GM12878 (cell line): ENCODE measurements at regions not wholly inside any gene's neighbourhood (a gene's known extent, or its start where the extent isn't known, plus 50 kb on each side); places are given as distances from the start of the nearest gene placed in this dataset.

Source experiments
- ATAC-seq: fragments of 200-7000 bp; cut with Tn5 transposase; 3 replicates; pipeline ENCODE4 v1.9.1; 2020; ENCODE audit warnings: mild to moderate bottlenecking, moderate library complexity
- BruUV-seq: library from RNA; stranded (reverse); fragments of 400-500 nt; replicated peaks from 2 replicates; lab custom pipeline; 2021; lab: Mats Ljungman, UMichigan
- CTCF ChIA-PET: fragments of 300-600 bp; sonication (Branson Sonifier 250); formaldehyde crosslinking; extraction: SDS; loops from one replicate; lab custom pipeline; 2021; ENCODE audit warnings: inconsistent platforms; lab: Yijun Ruan, JAX
- POLR2A ChIA-PET: fragments of 350-600 bp; formaldehyde crosslinking; extraction: SDS; loops from one replicate; lab custom pipeline; 2021; ENCODE audit warnings: inconsistent platforms; lab: Charles Lee
- RAD21 ChIA-PET: fragments of 300-600 bp; sonication (Branson Sonifier 250); formaldehyde crosslinking; loops from one replicate; lab custom pipeline; 2023; ENCODE audit warnings: antibody characterized with exemption; ENCODE audit not compliant: unreplicated experiment; lab: Charles Lee
- SMC1A ChIA-PET: fragments of 300-600 bp; sonication (Branson Sonifier 250); formaldehyde crosslinking; loops from one replicate; lab custom pipeline; 2023; ENCODE audit not compliant: unreplicated experiment, uncharacterized antibody; lab: Charles Lee
- DNase-seq: peaks from one replicate; pipeline ENCODE4 v3.0.0-alpha.2; 2011; ENCODE audit warnings: low read depth, low spot score
- FAIRE-seq: peaks from 3 replicates; lab custom pipeline; 2011; peaks lifted over from hg19 to GRCh38; lab: Jason Lieb, UNC
- H2AFZ ChIP-seq: 2 replicates; pipeline ENCODE4 v1.6.0; 2011; ENCODE audit warnings: low read depth, low read length, control low read depth; ENCODE audit not compliant: control insufficient read depth
- H3K27ac ChIP-seq: 2 replicates; pipeline ENCODE4 v1.5.1; 2011; ENCODE audit warnings: control low read depth; ENCODE audit not compliant: control insufficient read depth, insufficient read depth
- H3K27me3 ChIP-seq, 2 experiments: replicated peaks in 1 of 2; 2 replicates each; pipeline versions ENCODE4 v1.6.0 to v1.6.1; 2011; ENCODE audit warnings: low read length in 1 of 2; ENCODE audit not compliant: control insufficient read depth in 2 of 2, insufficient read depth in 2 of 2
- H3K36me3 ChIP-seq, 2 experiments: 2 replicates each; pipeline ENCODE4 v1.5.1; 2011; ENCODE audit warnings: low read length in 1 of 2; ENCODE audit not compliant: control insufficient read depth in 2 of 2, insufficient read depth in 2 of 2
- H3K4me1 ChIP-seq: 2 replicates; pipeline ENCODE4 v1.6.1; 2011; ENCODE audit warnings: mild to moderate bottlenecking, low read length, moderate library complexity, mixed read lengths; ENCODE audit not compliant: control insufficient read depth, insufficient read depth
- H3K4me2 ChIP-seq: 2 replicates; pipeline ENCODE4 v1.6.0; 2011; ENCODE audit warnings: control low read depth; ENCODE audit not compliant: control insufficient read depth, insufficient read depth
- H3K4me3 ChIP-seq: fragments of 200-600 bp; sonication (generic); 2 replicates; pipeline ENCODE4 v1.5.1; 2016
- H3K79me2 ChIP-seq: 2 replicates; pipeline ENCODE4 v1.6.0; 2011; ENCODE audit warnings: low read length; ENCODE audit not compliant: control insufficient read depth, insufficient read depth
- H3K9ac ChIP-seq: 2 replicates; pipeline ENCODE4 v1.8.0; 2011; ENCODE audit warnings: low read length, control low read depth, mixed read lengths; ENCODE audit not compliant: control insufficient read depth, insufficient read depth
- H3K9me3 ChIP-seq: replicated peaks from 3 replicates; pipeline ENCODE4 v1.5.1; 2011; ENCODE audit warnings: mild to moderate bottlenecking, low read length; ENCODE audit not compliant: control insufficient read depth, insufficient read depth
- H4K20me1 ChIP-seq: 2 replicates; pipeline ENCODE4 v1.6.0; 2011; ENCODE audit not compliant: control insufficient read depth, insufficient read depth
- BMI1 ChIP-seq: fragments of 450-650 bp; IDR thresholded peaks from 2 replicates; pipeline ENCODE4 v1.6.1; 2016; ENCODE audit warnings: mild to moderate bottlenecking, moderate library complexity, borderline replicate concordance
- CREM ChIP-seq: IDR thresholded peaks from 2 replicates; pipeline ENCODE4 v1.6.1; 2014; ENCODE audit warnings: antibody characterized with exemption, low read depth
- EZH2 ChIP-seq: IDR thresholded peaks from 2 replicates; pipeline ENCODE4 v1.6.1; 2012; ENCODE audit warnings: low read depth, mild to moderate bottlenecking, control low read depth, inconsistent platforms, low read length, borderline replicate concordance; ENCODE audit not compliant: control insufficient read depth
- HDAC2 ChIP-seq: fragments of 200-600 bp; sonication (generic); IDR thresholded peaks from 2 replicates; pipeline ENCODE4 v1.6.1; 2017
- NFIC ChIP-seq: IDR thresholded peaks from 2 replicates; pipeline ENCODE4 v1.6.1; 2012; ENCODE audit warnings: low read depth, mild to moderate bottlenecking, inconsistent platforms, low read length, moderate library complexity
- PAX5 ChIP-seq: IDR thresholded peaks from 2 replicates; pipeline ENCODE4 v1.6.1; 2011; ENCODE audit warnings: low read depth, low read length, borderline replicate concordance
- RFX5 ChIP-seq: IDR thresholded peaks from 2 replicates; pipeline ENCODE4 v1.6.1; 2011; ENCODE audit warnings: low read depth, low read length, improper control_type of control experiment
- WGBS: methylation state at CpG from one replicate; pipeline ENCODE4 v1.1.6; 2016; ENCODE audit warnings: low lambda C conversion rate; ENCODE audit not compliant: insufficient replicate concordance, insufficient coverage; ENCODE audit errors: missing lambda C conversion rate; 5-methylcytosine and 5-hydroxymethylcytosine counted together
- in situ Hi-C: fragments of 300-500 bp; cut with MboI; formaldehyde crosslinking; loops from 9 replicates; pipeline ENCODE4 v1.14.3; 2018; ENCODE audit warnings: mixed read lengths
- intact Hi-C: fragments of 100-400 bp; cut with micrococcal nuclease; formaldehyde crosslinking; loops from one replicate; pipeline ENCODE4 v1.14.2; 2022; ENCODE audit not compliant: unreplicated experiment
- TF ChIP-seq, protein P1 (sequence below): fragments of 450-650 bp; IDR thresholded peaks from 2 replicates; pipeline ENCODE4 v1.6.1; 2017; ENCODE audit warnings: low read depth, mild to moderate bottlenecking, moderate library complexity

DNA sequence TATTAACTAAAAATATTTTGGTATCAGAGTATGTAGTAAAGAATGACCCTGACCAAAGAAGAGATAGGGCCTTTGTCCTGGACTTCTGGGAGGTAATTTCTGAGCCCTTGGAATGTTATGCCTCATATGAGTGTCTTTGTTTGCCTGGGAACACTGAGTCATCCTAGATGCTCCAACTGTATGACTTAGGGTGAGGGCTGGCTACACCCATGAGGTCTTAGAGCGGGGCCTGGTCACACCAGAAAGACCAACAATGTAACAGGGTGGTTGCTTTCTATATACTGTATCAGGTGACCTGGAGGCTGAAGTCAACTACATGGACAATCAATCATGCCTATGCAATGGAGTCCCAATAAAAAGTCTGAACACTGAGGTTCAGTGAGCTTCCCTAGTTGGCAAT is 253.1 kb downstream of the MBD2 start:
- intact Hi-C loops: no loop called here
- H4K20me1 ChIP-seq: no peaks in the 10 kb centered on the region
- CTCF ChIA-PET: no interaction called here
- H3K9ac ChIP-seq: no peak overlapping the region
- TF ChIP-seq HDAC2 (no peak), BMI1 (no peak), RFX5 (no peak), EZH2 (no peak), NFIC (no peak), CREM (no peak), PAX5 (no peak)
- TF ChIP-seq, protein P1, sequence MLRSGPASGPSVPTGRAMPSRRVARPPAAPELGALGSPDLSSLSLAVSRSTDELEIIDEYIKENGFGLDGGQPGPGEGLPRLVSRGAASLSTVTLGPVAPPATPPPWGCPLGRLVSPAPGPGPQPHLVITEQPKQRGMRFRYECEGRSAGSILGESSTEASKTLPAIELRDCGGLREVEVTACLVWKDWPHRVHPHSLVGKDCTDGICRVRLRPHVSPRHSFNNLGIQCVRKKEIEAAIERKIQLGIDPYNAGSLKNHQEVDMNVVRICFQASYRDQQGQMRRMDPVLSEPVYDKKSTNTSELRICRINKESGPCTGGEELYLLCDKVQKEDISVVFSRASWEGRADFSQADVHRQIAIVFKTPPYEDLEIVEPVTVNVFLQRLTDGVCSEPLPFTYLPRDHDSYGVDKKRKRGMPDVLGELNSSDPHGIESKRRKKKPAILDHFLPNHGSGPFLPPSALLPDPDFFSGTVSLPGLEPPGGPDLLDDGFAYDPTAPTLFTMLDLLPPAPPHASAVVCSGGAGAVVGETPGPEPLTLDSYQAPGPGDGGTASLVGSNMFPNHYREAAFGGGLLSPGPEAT: no peak
- no peaks in the 10 kb centered on the region for H3K27me3 ChIP-seq
- in situ Hi-C loops: no loop called here
- H3K4me1 ChIP-seq: no peaks in the 10 kb centered on the region
- no peaks in the 10 kb centered on the region for H3K79me2 ChIP-seq
- no peaks in the 10 kb centered on the region for H3K9me3 ChIP-seq
- SMC1A ChIA-PET: no interaction called here
- H3K4me3 ChIP-seq: no peak overlapping the region
- H3K36me3 ChIP-seq: no peaks in the 10 kb centered on the region
- BruUV-seq: no TSS peak
- WGBS: 0% methylated on average over 1 of the region's 1 CpG
- H3K4me2 ChIP-seq: no peak overlapping the region
- no peak for DNase-seq
- no peak for ATAC-seq
- no peak for FAIRE-seq
- POLR2A ChIA-PET: no interaction called here
- RAD21 ChIA-PET: no interaction called here
- no peak overlapping the region for H3K27ac ChIP-seq
- no peak overlapping the region for H2AFZ ChIP-seq
